Liver (tissue), 8 donors: ENCODE measurements at regions not wholly inside any gene's neighbourhood (a gene's known extent, or its start where the extent isn't known, plus 50 kb on each side); places are given as distances from the start of the nearest gene placed in this dataset.

Experiments
- DNase-seq: peaks from one replicate; pipeline ENCODE4 v3.0.0-alpha.2; 2017; ENCODE audit warnings: low spot score
- H3K27ac ChIP-seq, 2 donors: one replicate each; pipeline ENCODE4 v1.7.0; 2013; ENCODE audit warnings: inconsistent platforms in 2 of 2, low read length in 2 of 2, control low read depth in 1 of 2, low read depth in 1 of 2, mild to moderate bottlenecking in 1 of 2
- H3K27me3 ChIP-seq, 4 donors: one replicate each; pipeline versions ENCODE4 v1.6.1 to v1.7.0; 2013; ENCODE audit warnings: low read length in 3 of 4, inconsistent platforms in 1 of 4, mild to moderate bottlenecking in 1 of 4, moderate library complexity in 1 of 4; ENCODE audit not compliant: control insufficient read depth in 4 of 4, insufficient read depth in 4 of 4
- H3K36me3 ChIP-seq, 4 donors: one replicate each; pipeline versions ENCODE4 v1.6.1 to v1.7.0; 2013; ENCODE audit warnings: low read length in 3 of 4, mild to moderate bottlenecking in 3 of 4, low read depth in 1 of 4, moderate library complexity in 1 of 4; ENCODE audit not compliant: control insufficient read depth in 4 of 4, insufficient read depth in 3 of 4
- H3K4me1 ChIP-seq, 4 donors: one replicate each; pipeline versions ENCODE4 v1.6.1 to v1.7.0; 2013; ENCODE audit warnings: low read length in 3 of 4, mild to moderate bottlenecking in 3 of 4, moderate library complexity in 1 of 4; ENCODE audit not compliant: control insufficient read depth in 4 of 4, insufficient read depth in 4 of 4
- H3K4me3 ChIP-seq, 3 donors: one replicate each; pipeline versions ENCODE4 v1.6.1 to v1.7.0; 2013; ENCODE audit warnings: low read length in 3 of 3, control low read depth in 1 of 3, low read depth in 1 of 3, mild to moderate bottlenecking in 1 of 3
- H3K9ac ChIP-seq, 2 donors: one replicate each; pipeline ENCODE4 v1.7.0; 2013; ENCODE audit warnings: low read length in 2 of 2, mild to moderate bottlenecking in 2 of 2, moderate library complexity in 2 of 2, control low read depth in 1 of 2, low read depth in 1 of 2
- H3K9me3 ChIP-seq, 4 donors: one replicate each; pipeline versions ENCODE4 v1.6.1 to v1.7.0; 2013; ENCODE audit warnings: low read length in 3 of 4; ENCODE audit not compliant: control insufficient read depth in 4 of 4
- FOXA1 ChIP-seq: IDR thresholded peaks from 2 replicates; pipeline ENCODE4 v1.6.1; 2016; ENCODE audit warnings: antibody characterized with exemption
- GABPA ChIP-seq, 2 donors: IDR thresholded peaks in 1 of 2; conservative IDR thresholded peaks in 1 of 2; 2 replicates each; pipeline ENCODE4 v1.6.1; 2016; ENCODE audit warnings: antibody characterized with exemption in 2 of 2, mild to moderate bottlenecking in 1 of 2, moderate library complexity in 1 of 2
- HNF4A ChIP-seq, 2 donors: conservative IDR thresholded peaks; 2 replicates each; pipeline ENCODE4 v1.6.1; 2016; ENCODE audit warnings: antibody characterized with exemption in 2 of 2, mild to moderate bottlenecking in 2 of 2
- HNF4G ChIP-seq: IDR thresholded peaks from 2 replicates; pipeline ENCODE4 v1.6.1; 2016; ENCODE audit warnings: antibody characterized with exemption
- JUND ChIP-seq, 2 donors: IDR thresholded peaks; 2 replicates each; pipeline ENCODE4 v1.6.1; 2016; ENCODE audit warnings: antibody characterized with exemption in 2 of 2
- MAX ChIP-seq: IDR thresholded peaks from 2 replicates; pipeline ENCODE4 v1.6.1; 2016; ENCODE audit warnings: antibody characterized with exemption
- NR2F2 ChIP-seq: IDR thresholded peaks from 2 replicates; pipeline ENCODE4 v1.6.1; 2016; ENCODE audit warnings: antibody characterized with exemption
- RAD21 ChIP-seq, 2 donors: IDR thresholded peaks; 2 replicates each; pipeline ENCODE4 v1.6.1; 2016; ENCODE audit warnings: antibody characterized with exemption in 2 of 2, mild to moderate bottlenecking in 2 of 2
- RXRA ChIP-seq, 2 donors: IDR thresholded peaks; 2 replicates each; pipeline ENCODE4 v1.6.1; 2017 to 2018; ENCODE audit warnings: antibody characterized with exemption in 2 of 2, mild to moderate bottlenecking in 1 of 2
- SP1 ChIP-seq: IDR thresholded peaks from 2 replicates; pipeline ENCODE4 v1.6.1; 2018; ENCODE audit warnings: antibody characterized with exemption, mild to moderate bottlenecking
- YY1 ChIP-seq: IDR thresholded peaks from 2 replicates; pipeline ENCODE4 v1.6.1; 2016; ENCODE audit warnings: antibody characterized with exemption, mild to moderate bottlenecking
- whole genome bisulfite sequencing: extraction: QIAGEN DNeasy Blood & Tissue Kit; methylation state at CpG from one replicate; pipeline ENCODE4 v1.1.7; 2013; 5-methylcytosine and 5-hydroxymethylcytosine counted together
- TF ChIP-seq, protein P1 (sequence below): IDR thresholded peaks from 2 replicates; pipeline ENCODE4 v1.6.1; 2016; ENCODE audit warnings: antibody characterized with exemption
- TF ChIP-seq, protein P2 (sequence below): fragments of 150-350 bp; IDR thresholded peaks from 2 replicates; pipeline ENCODE4 v1.5.1; 2017; ENCODE audit warnings: improper control_type of control experiment, low read depth, low read length; ENCODE audit not compliant: missing input control
- TF ChIP-seq, protein P3 (sequence below): IDR thresholded peaks from 2 replicates; pipeline ENCODE4 v1.6.1; 2016; ENCODE audit warnings: antibody characterized with exemption, mild to moderate bottlenecking
- TF ChIP-seq, protein P4 (sequence below): IDR thresholded peaks from 2 replicates; pipeline ENCODE4 v1.6.1; 2016; ENCODE audit warnings: antibody characterized with exemption
- donor health status: healthy.
- donor health status: healthy.
- donor health status: healthy.
- donor health status: healthy.
- donor health status: healthy.

DNA sequence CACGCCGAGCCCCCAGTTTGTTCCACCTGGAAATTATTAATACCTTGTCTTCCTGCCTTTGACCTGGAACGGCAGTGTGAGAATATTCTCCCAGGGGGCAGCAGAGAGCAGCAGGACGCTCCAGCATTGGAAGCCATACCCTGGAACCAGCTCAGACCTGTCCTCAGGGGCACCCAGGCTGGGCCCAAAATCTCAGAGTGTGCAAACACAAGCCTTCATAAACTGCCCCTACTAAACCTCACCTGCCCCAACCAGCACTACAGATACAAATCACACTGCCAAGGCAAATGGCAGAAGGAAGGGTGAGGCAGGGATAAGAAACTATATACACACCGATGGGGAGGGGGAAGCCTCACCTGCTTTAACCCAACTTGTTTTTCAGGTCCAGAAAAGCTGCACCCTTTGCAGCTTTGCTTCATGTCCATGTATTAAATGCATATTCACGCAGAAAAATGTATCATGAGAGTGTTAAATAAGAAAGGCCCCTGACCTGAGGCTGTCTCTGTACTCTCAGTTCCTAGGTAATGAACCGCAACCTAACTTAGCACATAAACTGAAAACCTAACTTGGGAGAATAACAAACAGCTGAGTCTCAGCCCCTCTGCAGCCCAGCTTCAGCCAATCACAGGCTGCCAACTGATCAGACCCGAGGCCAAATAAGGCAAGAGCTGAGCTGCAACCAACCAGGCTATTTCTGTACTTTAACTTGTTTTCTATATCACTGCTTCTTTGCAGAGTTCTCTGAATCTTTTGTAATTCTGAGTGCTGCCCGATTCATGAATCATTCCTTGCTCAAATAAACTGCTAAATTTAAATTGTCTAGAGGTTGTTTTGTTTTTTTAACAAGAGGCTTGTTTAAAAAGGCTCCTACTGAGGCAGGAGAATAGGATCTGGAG is 130.1 kb downstream of the SPTSSA start:
- TF ChIP-seq NR2F2 (no peak), GABPA (IDR thresholded peaks at IDR 0.05 in 1 of 2, conservative IDR thresholded peaks at IDR 0.05 in 1 of 2) (no peak), RAD21 (IDR thresholded peaks at IDR 0.05) (peak; percentile 81 to 87), SP1 (no peak), HNF4G (no peak), FOXA1 (no peak), HNF4A (conservative IDR thresholded peaks at IDR 0.05) (peak in 1 of 2 donors; percentile 12), RXRA (IDR thresholded peaks at IDR 0.05) (peak in 1 of 2 donors; percentile 31), YY1 (no peak), JUND (IDR thresholded peaks at IDR 0.05) (no peak), MAX (no peak)
- TF ChIP-seq, protein P1, sequence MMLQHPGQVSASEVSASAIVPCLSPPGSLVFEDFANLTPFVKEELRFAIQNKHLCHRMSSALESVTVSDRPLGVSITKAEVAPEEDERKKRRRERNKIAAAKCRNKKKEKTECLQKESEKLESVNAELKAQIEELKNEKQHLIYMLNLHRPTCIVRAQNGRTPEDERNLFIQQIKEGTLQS, result no peak
- TF ChIP-seq, protein P2, sequence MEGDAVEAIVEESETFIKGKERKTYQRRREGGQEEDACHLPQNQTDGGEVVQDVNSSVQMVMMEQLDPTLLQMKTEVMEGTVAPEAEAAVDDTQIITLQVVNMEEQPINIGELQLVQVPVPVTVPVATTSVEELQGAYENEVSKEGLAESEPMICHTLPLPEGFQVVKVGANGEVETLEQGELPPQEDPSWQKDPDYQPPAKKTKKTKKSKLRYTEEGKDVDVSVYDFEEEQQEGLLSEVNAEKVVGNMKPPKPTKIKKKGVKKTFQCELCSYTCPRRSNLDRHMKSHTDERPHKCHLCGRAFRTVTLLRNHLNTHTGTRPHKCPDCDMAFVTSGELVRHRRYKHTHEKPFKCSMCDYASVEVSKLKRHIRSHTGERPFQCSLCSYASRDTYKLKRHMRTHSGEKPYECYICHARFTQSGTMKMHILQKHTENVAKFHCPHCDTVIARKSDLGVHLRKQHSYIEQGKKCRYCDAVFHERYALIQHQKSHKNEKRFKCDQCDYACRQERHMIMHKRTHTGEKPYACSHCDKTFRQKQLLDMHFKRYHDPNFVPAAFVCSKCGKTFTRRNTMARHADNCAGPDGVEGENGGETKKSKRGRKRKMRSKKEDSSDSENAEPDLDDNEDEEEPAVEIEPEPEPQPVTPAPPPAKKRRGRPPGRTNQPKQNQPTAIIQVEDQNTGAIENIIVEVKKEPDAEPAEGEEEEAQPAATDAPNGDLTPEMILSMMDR, result peak; percentile 81
- TF ChIP-seq, protein P3, sequence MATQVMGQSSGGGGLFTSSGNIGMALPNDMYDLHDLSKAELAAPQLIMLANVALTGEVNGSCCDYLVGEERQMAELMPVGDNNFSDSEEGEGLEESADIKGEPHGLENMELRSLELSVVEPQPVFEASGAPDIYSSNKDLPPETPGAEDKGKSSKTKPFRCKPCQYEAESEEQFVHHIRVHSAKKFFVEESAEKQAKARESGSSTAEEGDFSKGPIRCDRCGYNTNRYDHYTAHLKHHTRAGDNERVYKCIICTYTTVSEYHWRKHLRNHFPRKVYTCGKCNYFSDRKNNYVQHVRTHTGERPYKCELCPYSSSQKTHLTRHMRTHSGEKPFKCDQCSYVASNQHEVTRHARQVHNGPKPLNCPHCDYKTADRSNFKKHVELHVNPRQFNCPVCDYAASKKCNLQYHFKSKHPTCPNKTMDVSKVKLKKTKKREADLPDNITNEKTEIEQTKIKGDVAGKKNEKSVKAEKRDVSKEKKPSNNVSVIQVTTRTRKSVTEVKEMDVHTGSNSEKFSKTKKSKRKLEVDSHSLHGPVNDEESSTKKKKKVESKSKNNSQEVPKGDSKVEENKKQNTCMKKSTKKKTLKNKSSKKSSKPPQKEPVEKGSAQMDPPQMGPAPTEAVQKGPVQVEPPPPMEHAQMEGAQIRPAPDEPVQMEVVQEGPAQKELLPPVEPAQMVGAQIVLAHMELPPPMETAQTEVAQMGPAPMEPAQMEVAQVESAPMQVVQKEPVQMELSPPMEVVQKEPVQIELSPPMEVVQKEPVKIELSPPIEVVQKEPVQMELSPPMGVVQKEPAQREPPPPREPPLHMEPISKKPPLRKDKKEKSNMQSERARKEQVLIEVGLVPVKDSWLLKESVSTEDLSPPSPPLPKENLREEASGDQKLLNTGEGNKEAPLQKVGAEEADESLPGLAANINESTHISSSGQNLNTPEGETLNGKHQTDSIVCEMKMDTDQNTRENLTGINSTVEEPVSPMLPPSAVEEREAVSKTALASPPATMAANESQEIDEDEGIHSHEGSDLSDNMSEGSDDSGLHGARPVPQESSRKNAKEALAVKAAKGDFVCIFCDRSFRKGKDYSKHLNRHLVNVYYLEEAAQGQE, result no peak
- TF ChIP-seq, protein P4, sequence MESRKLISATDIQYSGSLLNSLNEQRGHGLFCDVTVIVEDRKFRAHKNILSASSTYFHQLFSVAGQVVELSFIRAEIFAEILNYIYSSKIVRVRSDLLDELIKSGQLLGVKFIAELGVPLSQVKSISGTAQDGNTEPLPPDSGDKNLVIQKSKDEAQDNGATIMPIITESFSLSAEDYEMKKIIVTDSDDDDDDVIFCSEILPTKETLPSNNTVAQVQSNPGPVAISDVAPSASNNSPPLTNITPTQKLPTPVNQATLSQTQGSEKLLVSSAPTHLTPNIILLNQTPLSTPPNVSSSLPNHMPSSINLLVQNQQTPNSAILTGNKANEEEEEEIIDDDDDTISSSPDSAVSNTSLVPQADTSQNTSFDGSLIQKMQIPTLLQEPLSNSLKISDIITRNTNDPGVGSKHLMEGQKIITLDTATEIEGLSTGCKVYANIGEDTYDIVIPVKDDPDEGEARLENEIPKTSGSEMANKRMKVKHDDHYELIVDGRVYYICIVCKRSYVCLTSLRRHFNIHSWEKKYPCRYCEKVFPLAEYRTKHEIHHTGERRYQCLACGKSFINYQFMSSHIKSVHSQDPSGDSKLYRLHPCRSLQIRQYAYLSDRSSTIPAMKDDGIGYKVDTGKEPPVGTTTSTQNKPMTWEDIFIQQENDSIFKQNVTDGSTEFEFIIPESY, result no peak
- Histone ChIP-seq H3K9me3 (no peaks in the 10 kb centered on the region), H3K4me3 (peak overlapping the region in 1 of 3 donors; percentile 10), H3K4me1 (peaks cover 0 to 10% (median 3%) of the 10 kb centered on the region in 4 donors), H3K36me3 (no peaks in the 10 kb centered on the region), H3K27me3 (no peaks in the 10 kb centered on the region), H3K9ac (no peak overlapping the region), H3K27ac (peak overlapping the region; percentile 57 to 70)
- 53% methylated on average over 9 of the region's 9 CpGs for WGBS
- DNase-seq, result peak; percentile 70
